ENCODE measurements at regions not wholly inside any gene's neighbourhood (a gene's known extent, or its start where the extent isn't known, plus 50 kb on each side); places are given as distances from the start of the nearest gene placed in this dataset.

GRCh38 chr12:131552492-131552863 lies 158.4 kb upstream of the SFSWAP start:
- TF ChIP-seq SIN3A (IDR thresholded peaks at IDR 0.05; ENCODE audit: borderline replicate concordance, insufficient read depth, low read length), result no peak
- no peak for TF ChIP-seq POLR2AphosphoS5 (IDR thresholded peaks at IDR 0.05; ENCODE audit: low read depth, low read length)
- TF ChIP-seq TAF1 (IDR thresholded peaks at IDR 0.05; ENCODE audit: borderline replicate concordance, insufficient read depth, low read length), result no peak
- TF ChIP-seq REST (IDR thresholded peaks at IDR 0.05; ENCODE audit: insufficient read depth in 1 of 2, low read depth in 2 of 2, low read length in 2 of 2), result no peak

All from PFSK-1 (cell line).